MCF 10A (cell line): ENCODE measurements at regions not wholly inside any gene's neighbourhood (a gene's known extent, or its start where the extent isn't known, plus 50 kb on each side); places are given as distances from the start of the nearest gene placed in this dataset.

ENCODE experiments used
- BruUV-seq: library from RNA; stranded (reverse); fragments of 400-500 nt; replicated peaks from 2 replicates; lab custom pipeline; 2021; lab: Mats Ljungman, UMichigan
- CTCF ChIA-PET: fragments of 300-600 bp; sonication (Branson Sonifier 250); formaldehyde crosslinking; extraction: SDS; loops from one replicate; lab custom pipeline; 2021; ENCODE audit warnings: antibody characterized with exemption, inconsistent platforms; lab: Yijun Ruan, JAX
- POLR2A ChIA-PET: fragments of 300-600, 350-650 bp; sonication (Branson Sonifier 250); formaldehyde crosslinking; extraction: SDS; loops from one replicate; lab custom pipeline; 2020; ENCODE audit warnings: antibody characterized with exemption, inconsistent platforms; lab: Yijun Ruan, JAX
- DNase-seq: peaks from one replicate; pipeline ENCODE4 v3.0.0-alpha.2; 2018; ENCODE audit not compliant: unreplicated experiment
- H3K27ac Mint-ChIP-seq: one replicate; pipeline ENCODE4 v1.8.0; 2022; ENCODE audit warnings: mild to moderate bottlenecking, low read depth, mixed read lengths; ENCODE audit not compliant: unreplicated experiment
- H3K27me3 Mint-ChIP-seq: one replicate; pipeline ENCODE4 v1.8.0; 2022; ENCODE audit warnings: mixed read lengths; ENCODE audit not compliant: insufficient read depth, unreplicated experiment
- H3K36me3 Mint-ChIP-seq: one replicate; pipeline ENCODE4 v1.8.0; 2022; ENCODE audit warnings: mild to moderate bottlenecking, moderate library complexity, mixed read lengths; ENCODE audit not compliant: insufficient read depth, unreplicated experiment
- H3K4me1 Mint-ChIP-seq: one replicate; pipeline ENCODE4 v1.8.0; 2022; ENCODE audit warnings: mixed read lengths; ENCODE audit not compliant: insufficient read depth, unreplicated experiment
- H3K4me3 Mint-ChIP-seq: one replicate; pipeline ENCODE4 v1.8.0; 2022; ENCODE audit warnings: mild to moderate bottlenecking, moderate library complexity, mixed read lengths; ENCODE audit not compliant: unreplicated experiment
- H3K9me3 Mint-ChIP-seq: one replicate; pipeline ENCODE4 v1.8.0; 2022; ENCODE audit warnings: mixed read lengths; ENCODE audit not compliant: unreplicated experiment
- CTCF ChIP-seq: fragments of 200-600 bp; IDR thresholded peaks from one replicate; pipeline ENCODE4 v1.8.0; 2022; ENCODE audit warnings: antibody characterized with exemption, mild to moderate bottlenecking; ENCODE audit not compliant: unreplicated experiment
- intact Hi-C: fragments of 100-400 bp; cut with micrococcal nuclease; formaldehyde crosslinking; loops from 2 replicates; pipeline ENCODE4 v1.14.1; 2022

DNA sequence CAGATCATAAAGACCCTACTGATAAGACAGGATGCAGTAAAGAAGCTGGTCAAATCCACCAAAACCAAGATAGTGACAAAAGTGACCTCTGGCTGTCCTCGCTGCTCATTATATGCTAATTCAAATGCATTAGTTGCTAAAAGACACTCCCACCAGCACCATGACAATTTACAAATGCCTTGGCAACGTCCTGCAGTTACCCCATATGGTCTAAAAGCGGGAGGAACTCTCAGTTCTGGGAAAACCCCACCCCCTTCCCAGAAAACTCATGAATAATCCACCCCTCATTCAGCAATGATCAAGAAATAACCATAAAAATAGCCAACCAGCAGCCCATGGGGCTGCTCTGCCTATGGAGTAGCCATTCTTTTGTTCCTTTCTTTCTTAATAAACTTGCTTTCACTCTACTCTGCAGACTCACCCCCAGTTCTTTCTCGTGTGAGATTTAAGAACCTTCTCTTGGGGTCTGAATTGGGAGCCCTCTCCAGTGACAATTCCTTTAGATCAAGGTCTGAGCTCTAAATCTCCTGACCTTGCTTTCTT, 217.1 kb upstream of the STS start:
- no peak for DNase-seq
- Mint-ChIP-seq H3K9me3 (peaks cover 7% of the 10 kb centered on the region), H3K4me1 (no peaks in the 10 kb centered on the region), H3K36me3 (no peaks in the 10 kb centered on the region), H3K27ac (no peak overlapping the region), H3K4me3 (no peak overlapping the region), H3K27me3 (no peaks in the 10 kb centered on the region)
- ChIA-PET POLR2A (no interaction called here), CTCF (no interaction called here)
- TF ChIP-seq CTCF: no peak
- intact Hi-C loops: no loop called here
- BruUV-seq: no TSS peak

DNA sequence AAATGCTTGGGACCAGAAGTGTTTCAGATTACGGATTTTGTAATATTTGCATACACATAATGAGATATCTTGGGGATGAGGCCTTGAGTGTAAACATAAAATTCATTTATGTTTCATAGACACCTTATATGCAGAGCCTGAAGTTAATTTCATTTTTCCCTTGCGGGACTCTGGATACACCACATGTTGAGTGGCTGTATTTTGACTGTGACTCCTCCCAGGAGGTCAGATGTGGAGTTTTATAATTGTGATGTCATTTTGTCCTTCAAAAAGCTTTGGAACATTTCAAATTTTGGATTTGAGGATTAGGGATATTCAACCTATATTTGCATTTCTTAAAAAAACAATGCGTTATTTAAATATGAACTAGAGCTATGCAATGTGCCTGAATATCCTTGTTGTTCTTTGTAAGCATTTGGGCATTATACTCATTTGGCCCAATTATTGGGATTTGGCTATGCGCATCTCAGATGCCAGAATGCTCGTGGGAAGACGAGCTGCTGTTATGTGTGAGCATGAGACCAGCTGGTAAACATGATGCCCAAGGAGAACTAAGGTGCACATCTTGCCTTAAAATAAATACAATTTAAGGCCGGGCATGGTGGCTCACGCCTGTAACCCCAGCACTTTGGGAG, 223.0 kb upstream of the STS start:
- no peaks in the 10 kb centered on the region for H3K4me1 Mint-ChIP-seq
- BruUV-seq: no TSS peak
- intact Hi-C loops: no loop called here
- CTCF ChIA-PET: no interaction called here
- no peak for TF ChIP-seq CTCF
- DNase-seq: no peak
- H3K9me3 Mint-ChIP-seq: peaks cover 7% of the 10 kb centered on the region
- H3K27ac Mint-ChIP-seq: no peak overlapping the region
- H3K36me3 Mint-ChIP-seq: no peaks in the 10 kb centered on the region
- no peaks in the 10 kb centered on the region for H3K27me3 Mint-ChIP-seq
- POLR2A ChIA-PET: no interaction called here
- H3K4me3 Mint-ChIP-seq: no peak overlapping the region

- no peak overlapping the region for H3K27ac Mint-ChIP-seq
- no peak for DNase-seq
- no peak for TF ChIP-seq CTCF
- CTCF ChIA-PET: interaction anchor here (0.6 kb wide), 1 partner anchor 1116 kb away, joined by 3 read pairs; no protein-coding TSS in a partner anchor
- no peak overlapping the region for H3K4me3 Mint-ChIP-seq
- no peaks in the 10 kb centered on the region for H3K36me3 Mint-ChIP-seq
- BruUV-seq: no TSS peak
- H3K27me3 Mint-ChIP-seq: no peaks in the 10 kb centered on the region
- POLR2A ChIA-PET: no interaction called here
- intact Hi-C loops: no loop called here
- H3K4me1 Mint-ChIP-seq: no peaks in the 10 kb centered on the region
- peaks cover 12% of the 10 kb centered on the region for H3K9me3 Mint-ChIP-seq
These were observed 229.8 kb upstream of the STS start for GRCh38 chrX:6917666-6918065.

DNA sequence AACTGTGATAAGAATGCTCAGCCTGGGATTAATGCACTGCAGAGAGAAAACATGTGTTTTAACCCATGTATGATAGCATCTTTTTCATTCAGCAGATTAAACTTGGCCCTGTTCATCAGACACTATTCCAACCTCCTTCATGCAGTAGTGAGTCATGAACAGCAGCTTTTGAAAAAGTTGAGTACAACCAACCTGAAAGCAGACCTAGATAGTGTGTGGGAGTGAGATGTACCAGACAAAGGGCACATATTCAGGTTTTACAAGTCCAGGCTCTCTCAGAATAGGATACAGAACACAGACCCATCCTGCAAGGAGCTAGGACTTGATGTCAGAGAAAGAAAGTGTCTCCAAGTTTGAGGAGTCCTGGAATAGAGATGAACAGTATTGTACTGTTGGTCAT, 237.3 kb upstream of the STS start:
- H3K9me3 Mint-ChIP-seq: peaks cover 35% of the 10 kb centered on the region
- no peaks in the 10 kb centered on the region for H3K4me1 Mint-ChIP-seq
- H3K27me3 Mint-ChIP-seq: no peaks in the 10 kb centered on the region
- ChIA-PET CTCF (no interaction called here), POLR2A (no interaction called here)
- H3K27ac Mint-ChIP-seq: no peak overlapping the region
- H3K36me3 Mint-ChIP-seq: peaks cover 6% of the 10 kb centered on the region
- no peak overlapping the region for H3K4me3 Mint-ChIP-seq
- no peak for TF ChIP-seq CTCF
- intact Hi-C loops: no loop called here
- no peak for DNase-seq
- no TSS peak for BruUV-seq
